ENCODE measurements at regions not wholly inside any gene's neighbourhood (a gene's known extent, or its start where the extent isn't known, plus 50 kb on each side); places are given as distances from the start of the nearest gene placed in this dataset.

DNA sequence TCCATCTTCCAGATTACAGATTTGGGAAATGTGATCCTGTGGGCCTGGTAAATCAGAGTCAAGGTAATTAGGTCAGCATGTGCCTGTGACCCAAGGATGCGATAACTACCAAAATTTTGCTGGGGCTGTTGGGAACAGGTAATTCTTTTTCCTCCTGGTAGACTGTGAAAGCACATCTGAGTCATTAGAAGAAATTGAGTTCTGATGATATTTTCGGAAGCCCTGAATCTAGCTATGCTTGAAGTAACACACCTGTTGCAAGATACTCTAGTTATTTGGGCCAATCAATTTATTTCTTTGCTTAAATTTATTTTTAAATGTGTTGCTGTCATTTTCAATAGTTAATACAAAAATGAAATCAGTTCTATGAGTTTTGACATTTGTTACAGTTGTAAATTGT is 903.6 kb downstream of the RPA4 start:
- 96% methylated on average over 2 of the region's 2 CpGs for WGBS
- Histone ChIP-seq H3K9me3 (no peaks in the 10 kb centered on the region), H3K27ac (no peak overlapping the region), H3K27me3 (no peaks in the 10 kb centered on the region), H3K4me3 (no peak overlapping the region), H3K4me1 (no peaks in the 10 kb centered on the region), H3K36me3 (no peaks in the 10 kb centered on the region)
- no peak for DNase-seq (ENCODE audit: low spot score in 2 of 2)
- TF ChIP-seq POLR2A (IDR thresholded peaks at IDR 0.05) (no peak), POLR2AphosphoS5 (IDR thresholded peaks at IDR 0.05) (no peak), EP300 (IDR thresholded peaks at IDR 0.05) (no peak)
- TF ChIP-seq, protein P1, sequence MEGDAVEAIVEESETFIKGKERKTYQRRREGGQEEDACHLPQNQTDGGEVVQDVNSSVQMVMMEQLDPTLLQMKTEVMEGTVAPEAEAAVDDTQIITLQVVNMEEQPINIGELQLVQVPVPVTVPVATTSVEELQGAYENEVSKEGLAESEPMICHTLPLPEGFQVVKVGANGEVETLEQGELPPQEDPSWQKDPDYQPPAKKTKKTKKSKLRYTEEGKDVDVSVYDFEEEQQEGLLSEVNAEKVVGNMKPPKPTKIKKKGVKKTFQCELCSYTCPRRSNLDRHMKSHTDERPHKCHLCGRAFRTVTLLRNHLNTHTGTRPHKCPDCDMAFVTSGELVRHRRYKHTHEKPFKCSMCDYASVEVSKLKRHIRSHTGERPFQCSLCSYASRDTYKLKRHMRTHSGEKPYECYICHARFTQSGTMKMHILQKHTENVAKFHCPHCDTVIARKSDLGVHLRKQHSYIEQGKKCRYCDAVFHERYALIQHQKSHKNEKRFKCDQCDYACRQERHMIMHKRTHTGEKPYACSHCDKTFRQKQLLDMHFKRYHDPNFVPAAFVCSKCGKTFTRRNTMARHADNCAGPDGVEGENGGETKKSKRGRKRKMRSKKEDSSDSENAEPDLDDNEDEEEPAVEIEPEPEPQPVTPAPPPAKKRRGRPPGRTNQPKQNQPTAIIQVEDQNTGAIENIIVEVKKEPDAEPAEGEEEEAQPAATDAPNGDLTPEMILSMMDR (IDR thresholded peaks at IDR 0.05) = no peak

DNA sequence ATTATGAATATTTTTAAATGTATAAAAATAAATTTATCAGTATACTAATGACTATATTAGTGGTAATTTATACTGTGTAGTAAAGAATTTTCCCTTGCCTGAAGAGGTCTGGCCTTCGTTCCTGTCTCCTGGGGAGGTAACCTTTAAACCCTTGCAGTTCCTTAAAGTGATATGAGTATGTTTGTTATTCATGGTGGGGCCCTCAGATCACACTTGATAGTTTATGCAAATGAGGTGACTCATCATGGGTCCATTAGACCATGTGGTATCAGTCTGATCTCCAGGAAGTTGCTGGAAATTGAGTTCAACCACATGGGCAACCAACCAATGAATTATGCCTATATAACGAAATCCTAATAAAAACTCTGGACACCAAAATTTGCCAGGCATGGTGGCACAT is 904.1 kb downstream of the RPA4 start:
- no peaks in the 10 kb centered on the region for H3K4me1 ChIP-seq
- H3K27me3 ChIP-seq = no peaks in the 10 kb centered on the region
- H3K36me3 ChIP-seq = no peaks in the 10 kb centered on the region
- no peak overlapping the region for H3K4me3 ChIP-seq
- DNase-seq (ENCODE audit: low spot score in 2 of 2) = no peak
- no peak overlapping the region for H3K27ac ChIP-seq
- no peaks in the 10 kb centered on the region for H3K9me3 ChIP-seq
- no peak for TF ChIP-seq POLR2A (IDR thresholded peaks at IDR 0.05)
- 76% methylated on average over 2 of the region's 2 CpGs for WGBS

DNA sequence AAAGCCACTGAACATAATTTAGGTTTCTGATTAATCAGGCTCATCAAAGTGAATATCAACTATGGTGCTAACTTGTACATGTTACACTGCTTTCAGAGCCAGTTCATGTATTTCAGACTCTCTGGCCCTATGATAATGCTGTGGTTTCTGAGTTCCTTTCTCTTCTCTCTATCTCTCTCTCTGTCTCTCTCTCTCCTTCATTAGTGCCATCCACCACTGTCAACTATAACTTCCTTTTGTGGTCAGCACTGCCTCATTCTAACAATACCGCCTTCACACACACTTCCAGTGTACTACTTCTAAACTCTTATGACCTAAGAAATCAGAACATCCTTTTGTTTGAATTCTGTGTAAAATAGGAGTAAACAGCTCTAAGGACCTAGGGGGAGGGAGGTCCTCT is 907.1 kb downstream of the RPA4 start:
- H3K27ac ChIP-seq = no peak overlapping the region
- no peaks in the 10 kb centered on the region for H3K27me3 ChIP-seq
- 83% methylated on average over 1 of the region's 1 CpG for WGBS
- no peak overlapping the region for H3K4me3 ChIP-seq
- H3K36me3 ChIP-seq = no peaks in the 10 kb centered on the region
- TF ChIP-seq POLR2AphosphoS5 (IDR thresholded peaks at IDR 0.05) (no peak), POLR2A (IDR thresholded peaks at IDR 0.05) (no peak), EP300 (IDR thresholded peaks at IDR 0.05) (no peak)
- TF ChIP-seq, protein P1 (IDR thresholded peaks at IDR 0.05) = no peak
- no peak for DNase-seq (ENCODE audit: low spot score in 2 of 2)
- H3K9me3 ChIP-seq = no peaks in the 10 kb centered on the region
- no peaks in the 10 kb centered on the region for H3K4me1 ChIP-seq

DNA sequence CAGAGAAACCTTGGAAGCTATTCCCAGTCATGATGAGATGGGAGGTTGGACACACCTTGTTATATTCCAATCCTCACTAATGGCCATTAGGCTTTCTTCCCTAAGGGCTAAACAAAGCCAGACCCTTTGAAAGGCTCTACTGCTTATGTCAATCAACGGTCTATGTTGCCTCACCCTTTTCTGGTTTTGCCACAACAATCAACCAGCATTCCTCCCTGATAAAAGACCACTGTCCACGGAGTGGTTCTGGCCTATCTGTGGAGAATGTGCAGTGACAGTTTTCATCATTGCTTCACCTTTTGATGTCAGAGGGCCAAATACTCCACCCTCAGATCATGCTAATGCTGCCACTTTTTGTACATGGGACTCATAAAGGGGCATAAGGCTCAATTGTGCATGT is 913.4 kb downstream of the RPA4 start:
- no peaks in the 10 kb centered on the region for H3K4me1 ChIP-seq
- DNase-seq (ENCODE audit: low spot score in 2 of 2) = no peak
- TF ChIP-seq EP300 (IDR thresholded peaks at IDR 0.05) = no peak
- TF ChIP-seq POLR2A (IDR thresholded peaks at IDR 0.05) = no peak
- H3K27me3 ChIP-seq = no peaks in the 10 kb centered on the region
- H3K36me3 ChIP-seq = no peaks in the 10 kb centered on the region
- H3K27ac ChIP-seq = no peak overlapping the region
- 72% methylated on average over 2 of the region's 2 CpGs for WGBS
- no peaks in the 10 kb centered on the region for H3K9me3 ChIP-seq
- no peak overlapping the region for H3K4me3 ChIP-seq

DNA sequence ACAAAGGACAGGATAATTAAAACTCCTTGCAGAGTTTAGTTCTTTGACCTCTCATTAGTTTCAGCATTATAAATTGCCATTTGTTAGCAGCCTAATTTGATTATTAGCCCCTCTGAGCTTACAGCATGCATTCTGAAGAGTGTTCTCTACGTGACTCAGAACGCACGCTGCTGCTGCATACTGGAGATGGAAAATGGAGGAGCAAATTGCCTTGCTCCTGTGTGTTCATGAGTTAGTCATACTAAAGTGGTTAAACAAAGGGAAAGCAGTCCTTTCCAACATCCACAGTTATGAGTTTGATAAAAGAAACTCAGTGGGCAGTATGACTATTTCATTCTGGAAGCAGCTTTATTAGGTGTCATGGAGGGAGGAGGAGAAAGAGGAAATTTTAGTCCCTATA is 922.5 kb downstream of the RPA4 start:
- Histone ChIP-seq H3K36me3 (no peaks in the 10 kb centered on the region), H3K4me3 (no peak overlapping the region), H3K27ac (no peak overlapping the region), H3K9me3 (no peaks in the 10 kb centered on the region), H3K4me1 (no peaks in the 10 kb centered on the region), H3K27me3 (no peaks in the 10 kb centered on the region)
- no peak for TF ChIP-seq POLR2A (IDR thresholded peaks at IDR 0.05)
- no peak for DNase-seq (ENCODE audit: low spot score in 2 of 2)
- WGBS = 92% methylated on average over 3 of the region's 3 CpGs

DNA sequence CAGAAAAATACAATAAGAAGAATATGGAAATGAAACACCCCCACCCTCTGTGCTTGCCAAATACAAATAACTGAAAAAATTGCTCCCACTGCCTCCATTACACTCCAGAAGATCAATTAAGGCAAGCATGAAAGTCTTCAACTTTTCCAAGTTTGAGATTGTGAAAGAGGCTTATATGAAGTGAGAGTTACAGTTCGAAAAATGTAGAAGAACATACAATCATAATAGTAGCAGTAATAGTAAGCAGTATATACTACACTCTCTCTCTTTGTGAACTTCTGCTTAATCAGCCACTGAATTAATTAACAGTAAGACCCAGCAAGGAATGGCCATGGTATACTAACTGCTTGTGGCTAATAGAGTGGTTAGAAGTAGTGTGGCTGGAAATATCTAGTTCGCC is 923.2 kb downstream of the RPA4 start:
- no peaks in the 10 kb centered on the region for H3K4me1 ChIP-seq
- WGBS = 94% methylated on average over 2 of the region's 2 CpGs
- DNase-seq (ENCODE audit: low spot score in 2 of 2) = no peak
- no peak for TF ChIP-seq POLR2AphosphoS5 (IDR thresholded peaks at IDR 0.05)
- TF ChIP-seq EP300 (IDR thresholded peaks at IDR 0.05) = no peak
- TF ChIP-seq, protein P1 (IDR thresholded peaks at IDR 0.05) = no peak
- no peak for TF ChIP-seq POLR2A (IDR thresholded peaks at IDR 0.05)
- no peaks in the 10 kb centered on the region for H3K9me3 ChIP-seq
- H3K4me3 ChIP-seq = no peak overlapping the region
- H3K36me3 ChIP-seq = no peaks in the 10 kb centered on the region
- no peak overlapping the region for H3K27ac ChIP-seq
- no peaks in the 10 kb centered on the region for H3K27me3 ChIP-seq

DNA sequence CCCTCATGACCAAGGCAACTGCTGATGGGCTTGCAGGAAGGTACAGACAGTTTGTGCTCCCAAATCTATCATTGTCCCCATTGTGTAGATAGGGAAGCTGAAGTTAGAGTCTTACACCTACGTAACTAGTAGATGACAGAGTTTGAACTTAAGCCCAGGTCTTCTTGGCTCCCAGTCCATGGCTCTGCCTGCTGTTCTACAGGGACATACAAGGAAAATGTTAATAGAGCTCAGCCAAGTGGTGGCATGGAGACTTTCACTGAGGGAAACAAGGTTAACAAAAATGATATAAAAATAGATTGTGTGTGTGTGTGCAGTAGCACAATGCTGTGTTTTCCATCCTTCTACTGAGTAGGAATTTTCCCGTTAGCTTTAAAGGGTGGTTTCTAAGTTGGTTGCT is 936.5 kb downstream of the RPA4 start:
- no peak overlapping the region for H3K4me3 ChIP-seq
- H3K27ac ChIP-seq = no peak overlapping the region
- H3K36me3 ChIP-seq = no peaks in the 10 kb centered on the region
- TF ChIP-seq, protein P1 (IDR thresholded peaks at IDR 0.05) = no peak
- H3K9me3 ChIP-seq = no peaks in the 10 kb centered on the region
- no peak for DNase-seq (ENCODE audit: low spot score in 2 of 2)
- WGBS = 71% methylated on average over 2 of the region's 2 CpGs
- no peaks in the 10 kb centered on the region for H3K4me1 ChIP-seq
- no peaks in the 10 kb centered on the region for H3K27me3 ChIP-seq

Data from suprapubic skin (tissue), 4 donors.